ENCODE measurements at regions not wholly inside any gene's neighbourhood (a gene's known extent, or its start where the extent isn't known, plus 50 kb on each side); places are given as distances from the start of the nearest gene placed in this dataset.
A peak's percentile ranks its signal among the peaks of the same experiment; 100 is the strongest.

DNA sequence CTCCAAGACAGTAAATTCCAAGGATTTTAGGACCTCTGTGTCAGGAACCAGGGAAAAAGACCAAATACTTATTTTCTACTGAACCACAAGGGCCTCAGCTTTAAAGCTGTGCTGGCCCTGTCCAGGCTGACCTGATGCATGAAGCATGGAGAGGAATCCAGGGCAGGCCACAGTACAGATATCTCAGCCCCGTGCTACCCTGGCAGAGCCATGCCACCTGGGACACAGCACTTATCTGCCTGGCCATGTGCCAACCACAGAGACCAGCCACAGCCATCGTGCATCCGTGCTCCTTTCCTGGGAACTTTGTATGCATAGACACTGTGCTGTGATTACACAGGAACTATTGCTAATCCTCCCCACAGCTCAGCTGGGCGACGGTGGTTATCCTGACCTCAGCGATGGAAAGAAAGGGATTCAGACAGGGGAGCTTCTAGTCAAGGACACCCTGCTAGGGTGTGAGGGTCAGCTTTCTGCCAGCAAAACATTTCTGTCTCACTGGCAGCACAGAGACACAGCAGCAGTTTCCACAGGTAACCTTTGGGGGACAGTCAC lies 687.4 kb upstream of the ID2 start:
- peak; percentile 75 for DNase-seq

DNA sequence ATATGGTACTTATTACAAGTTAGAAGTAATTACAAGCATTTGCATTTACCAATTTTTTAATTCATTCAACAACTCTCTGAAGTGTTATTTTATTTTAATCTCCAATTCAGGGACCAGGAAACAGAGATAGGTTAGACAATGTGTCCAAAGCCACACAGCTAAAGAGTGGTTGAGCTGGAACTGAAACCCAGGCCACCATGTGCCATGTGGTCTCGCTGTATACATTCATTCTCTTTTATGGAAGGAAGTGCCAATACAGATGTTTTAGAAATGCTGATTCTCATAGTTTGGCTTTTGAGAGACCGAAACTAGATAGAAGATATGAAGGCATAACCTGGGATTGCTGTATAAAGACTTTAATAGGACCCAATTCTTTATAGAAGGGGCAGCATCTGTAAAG lies 684.6 kb upstream of the ID2 start:
- DNase-seq = no peak

DNA sequence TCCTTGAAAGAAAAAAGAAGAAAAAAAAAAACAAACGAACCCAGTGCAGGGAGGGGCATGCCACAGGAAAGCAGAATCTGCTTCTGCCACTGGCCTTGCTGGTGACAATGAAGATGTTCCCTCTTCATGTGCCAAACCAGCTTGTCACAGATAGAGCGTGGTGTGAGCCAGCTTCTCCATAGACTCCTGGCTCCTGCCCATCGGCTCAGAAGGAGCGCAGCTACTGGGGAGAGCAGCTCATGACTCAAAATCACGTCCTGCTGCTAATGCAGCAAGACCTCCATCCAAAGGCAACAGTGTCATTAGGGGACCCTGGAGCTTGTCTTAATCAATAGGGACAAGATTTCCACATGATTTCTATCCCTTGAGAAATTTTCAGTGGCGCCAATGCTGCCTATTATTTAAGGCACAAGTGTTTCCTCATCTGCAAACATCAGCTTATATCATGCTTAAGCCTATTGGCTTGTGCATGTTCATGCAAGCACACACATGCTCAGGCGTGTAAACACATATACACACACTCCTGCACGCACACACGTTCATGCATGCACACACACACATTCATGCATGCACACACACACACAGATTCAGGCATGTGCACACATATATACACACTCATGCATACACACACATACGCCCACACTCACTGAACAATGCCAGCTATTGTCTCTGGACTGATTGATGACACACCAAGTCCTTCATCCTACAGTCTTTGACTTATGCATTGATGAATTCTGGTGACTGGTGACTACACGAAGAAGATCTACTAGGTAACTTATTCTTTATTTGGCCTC lies 682.0 kb upstream of the ID2 start:
- peak; percentile 2 for DNase-seq

DNA sequence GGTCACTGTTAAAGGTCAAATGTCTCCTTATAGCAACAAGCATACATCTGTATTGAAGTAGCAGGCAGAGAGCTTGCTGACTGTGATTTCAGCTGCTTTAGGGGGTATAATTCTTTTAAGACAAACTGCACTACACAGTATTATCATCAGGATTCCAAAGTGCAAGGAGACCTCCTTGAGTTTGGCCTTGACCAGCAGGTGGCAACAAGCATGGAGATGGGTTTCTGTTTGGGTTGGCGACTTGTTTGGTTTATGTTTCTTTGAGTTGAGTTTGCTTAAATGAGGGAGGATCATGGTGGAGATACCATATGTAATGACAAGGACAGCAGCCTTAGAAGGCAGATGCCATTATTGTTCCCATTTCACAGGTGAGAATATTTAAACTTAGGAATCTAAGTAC lies 681.0 kb upstream of the ID2 start:
- peak; percentile 4 for DNase-seq

DNA sequence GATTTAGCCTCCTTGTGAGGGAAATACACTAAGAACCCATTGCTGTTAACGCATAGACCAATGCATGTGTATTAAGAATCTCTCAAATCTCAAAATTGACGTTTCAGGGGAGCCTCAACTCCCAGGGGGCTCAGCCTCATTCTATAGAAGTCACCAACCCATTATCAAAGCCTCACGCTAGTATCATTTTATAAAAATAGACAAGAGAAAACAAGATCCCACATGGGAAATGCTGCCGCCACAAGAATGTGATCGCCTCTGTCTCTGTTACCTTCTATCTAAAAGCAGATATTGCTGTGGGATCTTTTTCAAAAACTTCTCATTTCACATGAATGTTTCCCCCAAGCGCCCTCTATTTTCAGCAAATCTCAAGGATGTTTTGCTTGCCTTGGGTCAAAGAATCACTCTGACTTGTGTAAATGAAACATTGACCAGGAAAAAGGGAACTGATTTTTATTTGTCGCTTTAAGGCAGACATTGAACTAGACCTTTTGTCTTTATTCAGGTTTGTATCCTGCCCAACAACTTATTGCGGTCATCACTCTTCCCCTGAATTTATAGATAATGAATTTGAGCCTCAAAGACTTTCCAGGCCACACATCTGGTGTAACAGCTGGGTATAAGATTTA lies 679.0 kb upstream of the ID2 start:
- no peak for DNase-seq

DNA sequence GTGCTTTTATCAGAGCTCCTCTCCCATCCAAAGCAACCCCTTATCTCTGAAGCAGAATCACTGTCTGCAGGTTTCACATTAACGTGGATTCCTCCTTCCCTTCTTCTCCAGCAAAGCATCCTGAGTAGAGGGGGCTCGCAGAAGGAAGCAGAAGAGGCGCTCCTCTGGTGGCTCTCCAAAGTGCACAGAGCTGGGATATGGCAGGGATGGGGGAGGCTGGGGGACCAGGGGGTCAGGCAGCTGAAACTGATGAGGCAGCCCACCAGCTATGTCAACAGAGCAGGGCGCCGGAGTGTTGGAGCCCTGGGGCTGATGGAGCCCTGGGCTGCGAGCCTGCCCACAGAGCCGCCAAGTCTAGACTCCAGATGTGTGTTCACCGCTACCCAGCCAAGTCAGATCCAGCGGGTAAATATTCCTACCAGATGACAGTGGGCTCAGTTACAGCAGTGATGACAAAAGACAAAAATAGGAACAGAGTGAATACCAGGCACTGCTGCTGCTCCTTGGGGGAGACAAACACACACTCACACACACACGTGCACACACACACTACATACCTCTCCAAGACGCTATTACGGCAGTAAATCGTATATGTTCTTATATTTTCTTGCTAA lies 678.3 kb upstream of the ID2 start:
- DNase-seq = no peak

DNA sequence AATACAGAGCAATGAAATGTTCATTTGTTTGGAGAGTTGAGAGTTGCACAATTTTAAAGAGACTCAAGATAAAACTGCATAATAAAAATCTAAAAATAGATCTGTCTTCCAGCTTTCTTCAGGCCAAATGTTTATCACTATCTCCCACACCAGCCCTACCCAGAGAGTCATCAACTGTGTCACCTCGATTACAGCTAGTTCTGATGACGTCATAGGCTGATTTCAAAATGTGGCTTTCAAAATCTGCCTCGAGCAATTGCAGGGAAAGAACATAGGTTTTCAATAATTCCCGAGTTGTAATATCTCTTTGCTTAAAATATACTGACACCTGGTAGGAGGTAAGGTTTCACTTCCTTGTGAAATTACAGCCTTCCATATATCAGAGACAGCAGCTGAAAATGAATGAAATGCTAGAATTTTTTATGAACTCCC lies 677.6 kb upstream of the ID2 start:
- DNase-seq = no peak

DNA sequence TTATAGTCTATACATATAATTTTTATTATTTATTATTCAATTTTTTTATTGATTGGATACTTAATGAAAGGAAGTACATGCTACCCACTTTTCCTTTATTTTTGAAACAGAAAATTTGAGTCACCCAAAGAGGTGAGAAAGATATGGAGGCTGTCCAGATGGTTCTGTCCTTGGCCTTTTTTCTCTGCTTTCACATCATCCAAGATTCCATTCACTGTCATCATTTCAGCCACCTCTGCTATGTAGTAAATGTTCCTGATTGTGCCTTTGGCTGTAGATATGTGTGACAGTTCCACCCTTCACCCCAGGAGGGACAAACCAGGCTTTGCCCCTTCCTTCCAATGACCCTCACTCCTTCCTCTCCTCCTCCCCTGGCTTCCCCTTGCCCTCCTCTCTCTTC lies 675.7 kb upstream of the ID2 start:
- no peak for DNase-seq

DNA sequence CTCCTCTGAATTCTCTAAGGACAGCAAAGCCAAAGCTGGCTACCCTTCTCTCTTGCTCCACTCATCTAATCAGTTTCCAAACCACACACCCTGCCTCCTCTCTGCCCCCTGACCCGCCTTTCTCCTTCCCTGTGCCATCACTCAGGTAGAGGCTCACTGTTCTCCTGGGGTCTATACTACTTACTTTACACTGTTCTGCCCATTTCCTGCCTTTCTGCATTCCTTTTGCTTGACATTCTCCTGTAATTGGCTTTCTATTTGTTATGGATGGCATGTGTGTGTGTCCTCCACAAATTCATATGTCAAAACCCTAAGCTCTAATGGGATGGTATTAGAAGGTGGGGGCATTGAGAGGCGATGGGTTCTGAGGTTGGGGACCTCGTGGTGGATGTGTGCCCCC lies 675.2 kb upstream of the ID2 start:
- no peak for DNase-seq

DNA sequence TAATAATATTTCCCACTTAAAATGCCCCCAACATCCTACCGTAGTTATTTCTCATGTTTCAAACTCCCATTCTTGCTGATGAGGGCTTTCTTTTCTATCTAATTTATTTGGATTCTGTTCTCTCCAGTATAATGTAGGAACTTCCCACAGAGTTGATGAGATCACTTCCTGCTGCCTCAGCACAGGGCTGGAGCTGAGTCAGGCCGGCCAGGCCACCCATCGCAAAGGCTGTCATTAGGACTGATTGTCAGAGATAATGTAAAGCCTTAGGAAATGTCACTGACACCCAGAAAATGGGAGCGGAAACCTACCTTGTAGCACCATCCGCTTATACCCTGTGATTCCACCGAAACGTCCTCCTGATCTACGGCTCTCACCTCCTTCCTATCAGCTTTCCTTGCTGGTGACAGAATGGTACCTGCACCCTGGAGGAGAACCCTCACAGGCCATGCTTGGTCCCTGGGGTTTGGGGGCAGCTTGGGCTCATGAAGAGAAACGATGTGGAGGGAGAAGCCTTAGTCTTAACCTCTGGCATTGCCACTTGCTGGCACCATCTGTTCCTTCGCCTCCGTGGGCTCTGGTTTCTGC lies 672.8 kb upstream of the ID2 start:
- DNase-seq = peak; percentile 22

DNA sequence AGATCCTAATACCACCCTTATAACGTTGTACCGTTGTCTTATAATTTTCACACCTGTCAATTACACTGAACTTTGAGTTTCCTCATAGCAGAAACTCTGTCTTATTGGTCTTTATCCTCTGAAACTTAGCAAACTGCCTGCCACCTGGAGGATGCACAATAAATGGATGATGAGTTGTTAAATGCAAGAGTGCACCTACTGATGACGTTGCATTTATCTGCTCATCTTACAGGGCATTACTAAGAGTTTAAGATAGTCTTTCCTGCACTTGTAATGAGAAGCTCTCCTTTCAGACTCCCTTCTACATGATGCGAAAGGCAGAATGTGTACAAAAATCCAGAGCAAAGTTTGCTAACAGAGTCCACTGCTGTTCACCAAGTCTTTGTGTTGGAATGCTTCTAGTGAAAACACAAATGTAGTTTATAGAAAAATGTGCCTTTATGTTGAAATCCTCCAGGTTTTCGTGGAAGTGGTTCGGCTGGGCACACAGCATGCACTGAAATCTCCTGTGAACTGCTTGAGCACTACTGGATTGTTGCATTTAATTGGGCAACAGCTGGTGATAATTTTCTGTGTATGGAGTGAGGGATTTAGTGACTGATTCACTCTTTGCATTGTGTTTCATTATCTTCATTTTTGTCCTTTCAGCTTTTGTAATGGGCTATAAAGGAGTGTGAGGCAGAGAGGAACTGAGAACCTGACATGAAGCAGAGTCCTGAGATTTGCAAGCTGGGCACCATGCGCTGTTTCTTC lies 665.8 kb upstream of the ID2 start:
- no peak for DNase-seq

DNA sequence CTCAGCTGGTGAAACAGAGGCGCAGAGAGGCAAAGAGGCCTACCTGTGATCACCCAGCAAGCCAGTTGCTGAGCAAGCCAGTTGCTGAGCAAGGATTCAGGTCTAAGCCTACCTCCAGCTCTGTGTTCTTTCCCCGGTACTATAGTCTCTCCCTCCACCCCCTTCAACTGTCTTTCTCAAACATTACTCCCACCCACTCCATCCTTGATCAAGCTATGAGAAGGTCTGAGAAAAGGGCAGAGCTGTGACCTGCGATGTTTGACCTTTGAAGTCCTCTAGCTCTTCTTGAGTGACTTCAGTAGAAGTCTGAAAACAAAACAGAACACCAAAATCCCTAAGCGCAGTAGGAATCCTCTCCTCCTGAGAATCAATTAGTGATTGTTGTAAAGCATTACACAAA lies 665.2 kb upstream of the ID2 start:
- DNase-seq = no peak

DNA sequence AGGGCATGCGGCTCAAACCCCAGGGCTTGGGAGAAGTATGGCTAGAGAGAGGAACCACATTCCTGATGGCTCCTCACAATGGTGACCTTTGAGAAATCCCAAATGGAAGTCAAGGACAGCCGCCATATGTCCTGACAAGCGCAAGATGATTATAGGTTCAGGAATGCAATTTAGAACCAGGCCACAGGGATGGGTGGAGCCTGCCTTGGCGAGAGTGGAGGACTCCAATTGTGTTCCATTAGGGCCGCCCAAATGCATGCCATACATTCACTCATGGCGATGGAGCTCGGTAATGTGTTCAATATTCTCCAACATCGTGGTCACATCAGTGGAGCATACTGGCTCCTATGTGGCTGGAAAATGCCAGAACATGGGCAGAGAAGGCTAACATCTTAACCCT lies 662.9 kb upstream of the ID2 start:
- no peak for DNase-seq

DNA sequence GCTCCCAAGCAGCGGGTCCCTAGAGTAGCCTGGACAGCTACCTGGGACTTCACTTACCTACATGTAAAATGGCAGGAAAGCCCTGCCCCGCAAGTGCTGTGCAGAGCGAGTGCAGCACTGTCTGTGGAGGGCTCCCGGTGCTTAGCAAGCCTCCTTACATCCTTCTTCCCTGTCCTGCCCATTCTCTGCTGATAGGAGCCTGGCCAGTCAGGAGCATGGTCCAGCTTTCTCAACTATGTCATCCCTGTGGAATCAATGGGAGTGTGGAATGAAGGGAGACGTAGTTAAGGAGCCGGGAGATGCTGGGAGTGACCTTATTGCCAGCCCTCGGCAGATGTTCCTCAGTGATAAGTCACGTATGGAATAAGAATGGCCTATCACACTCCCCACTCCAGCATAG lies 661.9 kb upstream of the ID2 start:
- no peak for DNase-seq

DNA sequence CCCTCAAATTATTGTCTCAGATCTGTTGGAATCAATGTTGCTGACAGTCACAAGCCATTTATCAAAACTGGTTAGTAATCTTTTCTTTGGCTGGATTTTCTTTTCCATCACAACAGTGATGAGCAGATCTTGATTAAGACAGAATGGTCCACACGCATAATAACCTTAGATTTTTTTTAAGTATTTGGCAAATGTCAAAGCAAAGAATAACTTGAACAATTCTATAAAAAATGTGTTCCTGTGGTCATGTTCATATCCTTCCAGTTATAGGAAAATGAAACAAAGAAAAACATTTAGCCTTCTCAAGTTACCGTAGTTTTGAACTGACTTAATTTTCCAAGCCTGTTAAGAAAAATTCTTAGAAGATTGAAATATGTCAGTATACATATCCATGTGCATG lies 659.9 kb upstream of the ID2 start:
- DNase-seq = no peak

DNA sequence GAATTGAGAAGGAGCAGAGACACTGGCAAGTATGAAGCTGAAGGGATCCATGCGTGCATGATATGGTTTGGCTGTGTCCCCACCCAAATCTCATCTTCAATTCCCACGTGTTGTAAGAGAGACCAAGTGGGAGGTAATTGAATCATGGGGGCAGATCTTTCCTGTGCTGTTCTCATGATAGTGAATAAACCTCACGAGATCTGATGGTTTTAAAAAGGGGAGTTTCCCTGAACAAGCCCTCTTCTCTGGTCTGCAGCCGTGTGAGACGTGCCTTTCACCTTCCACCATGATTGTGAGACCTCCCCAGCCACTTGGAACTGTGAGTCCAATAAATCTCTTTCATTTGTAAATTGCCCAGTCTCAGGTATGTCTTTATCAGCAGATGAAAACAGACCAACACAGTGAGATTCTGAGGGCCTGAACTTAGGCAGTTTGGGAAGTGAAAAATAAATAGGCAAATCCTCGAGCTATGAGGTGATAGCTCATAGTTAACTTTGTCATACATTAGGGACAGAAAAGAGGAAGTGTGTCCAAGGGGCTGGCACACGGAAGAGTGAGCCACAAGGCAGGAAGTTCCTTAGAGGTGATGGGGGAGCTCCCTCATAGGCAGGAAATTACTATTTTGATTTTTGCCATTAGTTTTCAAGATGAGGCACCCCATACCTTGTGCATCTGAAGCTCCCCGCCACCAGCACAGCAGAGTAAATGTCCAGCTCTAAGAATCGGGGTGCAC lies 658.8 kb upstream of the ID2 start:
- no peak for DNase-seq

DNA sequence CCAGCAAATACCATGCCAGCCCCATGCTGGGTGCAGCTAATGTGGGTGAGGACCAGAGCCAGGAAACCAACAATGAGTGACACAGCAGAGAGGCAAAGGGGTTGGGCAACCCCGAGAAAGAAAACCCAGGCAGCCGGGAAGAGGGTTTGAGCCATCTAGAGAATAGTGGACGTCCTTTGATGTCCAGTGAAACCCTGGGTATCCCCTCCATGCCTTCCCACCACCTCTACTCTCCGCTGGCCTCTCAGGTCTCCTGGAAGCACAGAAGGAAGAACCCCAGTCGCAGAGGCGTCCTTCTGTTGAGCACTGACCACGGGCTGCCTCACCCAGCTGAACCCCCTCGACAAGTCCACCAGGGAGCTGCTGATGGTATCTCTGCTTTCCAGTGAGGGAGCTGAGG lies 657.4 kb upstream of the ID2 start:
- DNase-seq = no peak

DNA sequence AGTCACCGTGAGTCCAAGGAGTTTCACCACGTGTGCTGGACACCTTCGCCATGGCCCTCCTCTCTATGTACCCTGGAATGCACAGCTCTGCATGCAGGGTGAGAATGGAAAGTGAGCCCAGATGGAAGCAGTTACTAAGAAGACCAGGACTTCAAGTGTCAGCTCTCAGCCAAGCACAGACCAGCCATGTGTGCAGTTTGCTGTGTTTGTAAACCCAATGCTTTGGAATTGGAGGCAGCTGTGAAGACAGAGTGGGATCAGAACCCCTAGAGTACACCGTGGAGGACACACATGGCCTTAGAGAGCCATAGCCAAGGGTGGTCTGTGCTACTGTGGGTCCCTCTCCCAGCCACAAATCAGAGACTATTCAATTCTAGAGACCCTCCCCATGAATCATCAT lies 655.5 kb upstream of the ID2 start:
- no peak for DNase-seq

DNA sequence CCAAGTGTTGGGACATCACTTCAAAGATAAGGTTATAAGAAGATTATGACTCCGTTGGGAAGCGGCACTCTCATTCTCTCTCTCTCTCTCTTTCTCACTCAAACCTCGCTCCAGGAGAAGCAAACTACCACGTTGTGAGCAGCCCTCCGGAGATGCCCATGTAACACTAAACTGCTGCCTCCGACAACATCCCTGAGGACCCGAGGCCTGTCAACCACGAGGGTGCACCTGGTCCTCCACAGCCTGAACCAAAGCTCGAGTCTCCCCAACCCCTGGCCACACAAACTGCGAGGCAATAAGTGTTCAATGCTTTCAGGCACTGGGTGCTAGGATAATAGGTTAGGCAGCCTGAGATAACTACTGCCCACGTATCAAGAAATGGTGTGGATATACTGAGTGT lies 654.5 kb upstream of the ID2 start:
- DNase-seq = no peak

DNA sequence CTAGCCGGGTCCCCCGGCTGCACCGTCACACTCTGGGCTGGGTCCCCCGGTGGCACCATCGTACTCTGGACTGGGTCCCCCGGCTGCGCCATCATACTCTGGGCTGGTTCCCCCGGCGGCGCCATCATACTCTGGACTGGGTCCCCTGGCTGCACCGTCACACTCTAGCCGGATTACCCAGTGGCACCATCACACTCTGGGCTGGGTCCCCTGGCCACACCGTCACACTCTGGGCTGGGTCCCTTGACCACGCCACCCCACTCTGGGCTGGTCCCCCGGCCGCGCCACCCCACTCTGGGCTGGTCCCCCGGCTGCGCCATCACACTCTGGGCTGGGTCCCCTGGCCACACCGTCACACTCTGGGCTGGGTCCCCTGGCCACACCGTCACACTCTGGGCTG lies 653.8 kb upstream of the ID2 start:
- no peak for DNase-seq

DNA sequence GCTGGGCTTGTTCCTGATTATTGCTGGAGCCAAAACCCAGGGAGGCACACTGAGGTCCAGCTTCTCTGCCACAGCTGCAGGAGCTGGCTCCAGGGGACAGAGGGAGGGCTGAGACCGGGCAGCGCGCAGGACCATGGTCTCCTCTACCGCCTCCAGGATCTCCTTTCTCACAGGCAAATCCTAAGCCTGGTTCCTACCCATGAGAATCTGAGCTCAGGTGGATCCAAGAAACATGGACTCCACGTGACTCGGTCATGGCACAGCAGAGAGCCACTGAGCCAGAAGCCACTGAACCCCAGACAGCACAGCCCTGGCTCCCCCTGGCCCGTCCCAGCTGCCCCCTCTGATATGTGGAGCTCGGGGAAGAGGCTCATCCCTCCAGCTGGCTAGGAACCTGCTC lies 653.4 kb upstream of the ID2 start:
- DNase-seq = no peak

DNA sequence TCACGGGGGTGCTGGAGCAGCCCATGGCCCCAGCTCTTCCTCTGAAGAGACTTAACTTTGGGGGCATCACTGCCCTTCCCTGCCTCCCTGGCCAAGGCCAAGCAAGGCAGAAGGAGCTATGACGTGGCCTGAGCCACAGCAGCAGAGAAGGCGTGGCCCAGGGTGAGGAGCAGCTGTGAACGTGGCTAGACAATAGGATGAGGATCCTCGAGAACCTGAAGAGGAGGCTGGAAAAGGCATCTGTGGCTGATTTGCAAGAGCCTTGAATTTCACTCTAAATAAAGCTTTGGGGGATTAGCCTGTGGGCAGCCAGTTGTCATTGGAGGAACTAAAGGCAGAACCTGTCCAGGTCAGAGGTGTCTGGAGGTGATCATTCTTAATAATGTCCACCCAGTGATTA lies 652.9 kb upstream of the ID2 start:
- DNase-seq = peak; percentile 44

Data from DMS53 (cell line).